HL-60 (cell line): ENCODE measurements at regions not wholly inside any gene's neighbourhood (a gene's known extent, or its start where the extent isn't known, plus 50 kb on each side); places are given as distances from the start of the nearest gene placed in this dataset.

Source experiments
- CTCF ChIP-seq: IDR thresholded peaks from one replicate; pipeline ENCODE4 v1.5.1; 2011; ENCODE audit warnings: low read length, control low read depth, inconsistent platforms; ENCODE audit not compliant: insufficient read depth
- GABPA ChIP-seq: IDR thresholded peaks from 2 replicates; pipeline ENCODE4 v1.6.1; 2012; ENCODE audit warnings: low read depth
- POLR2AphosphoS5 ChIP-seq: IDR thresholded peaks from 2 replicates; pipeline ENCODE4 v1.6.1; 2012; ENCODE audit warnings: low read depth
- REST ChIP-seq: IDR thresholded peaks from 2 replicates; pipeline ENCODE4 v1.6.1; 2012; ENCODE audit warnings: low read depth; ENCODE audit not compliant: insufficient replicate concordance
- SPI1 ChIP-seq: IDR thresholded peaks from 2 replicates; pipeline ENCODE4 v1.6.1; 2012; ENCODE audit warnings: low read depth, mild to moderate bottlenecking, borderline replicate concordance

GRCh38 chr12:4157122-4157521, 116.4 kb upstream of the CCND2 start:
- no peak for TF ChIP-seq CTCF
- no peak for TF ChIP-seq POLR2AphosphoS5
- TF ChIP-seq SPI1: no peak
- TF ChIP-seq GABPA: no peak
- no peak for TF ChIP-seq REST
